ENCODE measurements at regions not wholly inside any gene's neighbourhood (a gene's known extent, or its start where the extent isn't known, plus 50 kb on each side); places are given as distances from the start of the nearest gene placed in this dataset.

DNA sequence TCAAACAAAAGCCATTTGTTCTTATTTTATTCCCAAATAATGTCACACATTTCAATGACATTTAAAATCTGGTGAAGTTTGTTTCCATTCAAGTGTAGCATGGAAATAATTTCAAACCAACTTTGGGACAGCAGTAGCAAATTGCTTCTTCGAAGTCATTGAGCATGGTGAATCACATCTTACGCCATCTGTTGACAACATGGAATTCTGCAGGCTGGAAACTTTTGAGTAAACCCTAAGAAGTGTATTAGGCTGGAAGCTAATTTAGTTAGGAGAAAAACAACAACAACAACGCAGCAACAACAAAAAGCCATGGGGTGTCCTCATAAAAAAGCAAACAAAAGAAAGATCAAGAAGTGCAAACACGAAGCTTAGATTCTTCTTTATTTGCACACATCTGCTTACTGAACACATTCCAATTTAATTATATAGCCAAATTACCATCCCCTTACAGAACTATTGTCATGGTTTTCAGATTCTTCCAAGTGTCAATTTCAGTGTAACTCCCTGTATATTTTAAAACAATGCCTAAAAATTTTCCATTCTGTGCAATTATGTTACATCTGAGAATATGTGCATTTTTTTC is 659.0 kb upstream of the CDH7 start:
- TF ChIP-seq, protein P1, sequence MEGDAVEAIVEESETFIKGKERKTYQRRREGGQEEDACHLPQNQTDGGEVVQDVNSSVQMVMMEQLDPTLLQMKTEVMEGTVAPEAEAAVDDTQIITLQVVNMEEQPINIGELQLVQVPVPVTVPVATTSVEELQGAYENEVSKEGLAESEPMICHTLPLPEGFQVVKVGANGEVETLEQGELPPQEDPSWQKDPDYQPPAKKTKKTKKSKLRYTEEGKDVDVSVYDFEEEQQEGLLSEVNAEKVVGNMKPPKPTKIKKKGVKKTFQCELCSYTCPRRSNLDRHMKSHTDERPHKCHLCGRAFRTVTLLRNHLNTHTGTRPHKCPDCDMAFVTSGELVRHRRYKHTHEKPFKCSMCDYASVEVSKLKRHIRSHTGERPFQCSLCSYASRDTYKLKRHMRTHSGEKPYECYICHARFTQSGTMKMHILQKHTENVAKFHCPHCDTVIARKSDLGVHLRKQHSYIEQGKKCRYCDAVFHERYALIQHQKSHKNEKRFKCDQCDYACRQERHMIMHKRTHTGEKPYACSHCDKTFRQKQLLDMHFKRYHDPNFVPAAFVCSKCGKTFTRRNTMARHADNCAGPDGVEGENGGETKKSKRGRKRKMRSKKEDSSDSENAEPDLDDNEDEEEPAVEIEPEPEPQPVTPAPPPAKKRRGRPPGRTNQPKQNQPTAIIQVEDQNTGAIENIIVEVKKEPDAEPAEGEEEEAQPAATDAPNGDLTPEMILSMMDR (IDR thresholded peaks at IDR 0.05) = peak in 2 of 4 experiments; percentile 25 to 28
- TF ChIP-seq POLR2A (IDR thresholded peaks at IDR 0.05) = no peak
